ENCODE measurements at regions not wholly inside any gene's neighbourhood (a gene's known extent, or its start where the extent isn't known, plus 50 kb on each side); places are given as distances from the start of the nearest gene placed in this dataset.
A peak's percentile ranks its signal among the peaks of the same experiment; 100 is the strongest.
"Not testable (repeated sequence)": the region's sequence is repeated elsewhere in the genome, so short reads cannot be mapped to it uniquely, and the experiment has no call there.

- no peak for DNase-seq
Observed at GRCh38 chr22:47497666-47498065, 735.2 kb downstream of the TBC1D22A start.

DNA sequence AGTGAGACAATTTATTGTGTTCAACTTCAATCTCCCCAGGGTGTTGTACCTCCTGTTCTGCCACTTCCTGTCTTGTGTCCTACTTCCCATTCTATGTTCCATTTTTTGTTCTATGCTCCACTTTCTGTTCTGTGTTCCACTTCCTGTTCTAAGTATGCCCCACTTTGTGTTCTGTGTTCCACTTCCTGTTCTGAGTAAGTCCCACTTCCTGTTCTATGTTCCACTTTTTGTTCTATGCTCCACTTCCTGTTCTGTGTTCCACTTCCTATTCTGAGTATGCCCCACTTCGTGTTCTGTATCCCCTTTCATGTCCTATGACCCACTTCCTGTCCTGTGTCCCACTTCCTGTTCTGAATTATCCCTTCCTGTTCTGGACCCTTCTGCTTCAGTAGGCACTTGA lies 732.7 kb downstream of the TBC1D22A start:
- DNase-seq: no peak

DNA sequence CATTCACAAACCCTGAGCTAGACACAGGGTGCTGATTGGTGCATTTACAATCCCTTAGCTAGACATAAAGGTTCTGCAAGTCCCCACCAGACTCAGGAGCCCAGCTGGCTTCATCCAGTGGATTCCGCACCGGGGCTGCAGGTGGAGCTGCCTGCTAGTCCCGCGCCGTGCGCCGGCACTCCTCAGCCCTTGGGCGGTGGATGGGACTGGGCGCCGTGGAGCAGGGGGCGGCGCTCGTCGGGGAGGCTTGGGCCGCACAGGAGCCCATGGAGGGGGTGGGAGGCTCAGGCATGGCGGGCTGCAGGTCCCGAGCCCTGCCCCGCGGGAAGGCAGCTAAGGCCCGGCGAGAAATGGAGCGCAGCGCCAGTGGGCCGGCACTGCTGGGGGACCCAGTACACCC lies 725.7 kb downstream of the TBC1D22A start:
- DNase-seq: not testable (repeated sequence)

DNA sequence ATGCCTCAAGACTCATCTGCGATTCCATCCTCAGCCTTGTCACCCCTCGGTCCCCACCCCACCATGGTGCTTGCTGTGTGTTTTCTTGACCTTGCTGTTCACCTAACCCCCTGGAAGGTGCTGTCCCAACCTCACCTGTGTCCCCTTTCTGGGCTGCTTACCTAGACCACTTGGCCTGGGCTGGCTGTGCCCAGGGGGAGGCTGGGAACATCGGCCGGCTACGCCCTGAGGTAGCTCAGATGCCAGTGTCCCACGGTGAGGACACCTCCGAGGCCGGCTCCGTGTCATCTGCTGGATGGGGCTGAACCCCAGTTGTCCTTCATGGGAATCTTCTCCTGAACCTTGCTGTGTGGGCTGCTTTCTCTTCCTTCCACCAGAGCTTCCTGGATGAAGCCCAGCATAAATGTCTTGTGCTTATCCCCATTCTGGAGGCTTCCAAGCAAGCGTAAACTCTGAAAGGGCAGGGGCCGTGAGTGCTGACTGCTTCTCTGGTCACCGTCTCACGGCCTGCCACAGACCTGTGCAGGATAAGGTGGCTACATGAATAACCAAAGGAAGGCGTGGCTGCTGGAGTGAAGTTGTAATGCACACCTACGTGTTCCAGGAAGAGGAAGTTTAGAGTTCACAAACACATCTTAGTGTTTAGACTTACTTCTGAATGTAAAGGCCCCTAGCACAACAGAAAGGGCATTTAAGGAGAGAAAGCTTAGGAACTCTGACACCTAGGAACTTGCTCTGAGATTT lies 724.3 kb downstream of the TBC1D22A start:
- no peak for DNase-seq

DNA sequence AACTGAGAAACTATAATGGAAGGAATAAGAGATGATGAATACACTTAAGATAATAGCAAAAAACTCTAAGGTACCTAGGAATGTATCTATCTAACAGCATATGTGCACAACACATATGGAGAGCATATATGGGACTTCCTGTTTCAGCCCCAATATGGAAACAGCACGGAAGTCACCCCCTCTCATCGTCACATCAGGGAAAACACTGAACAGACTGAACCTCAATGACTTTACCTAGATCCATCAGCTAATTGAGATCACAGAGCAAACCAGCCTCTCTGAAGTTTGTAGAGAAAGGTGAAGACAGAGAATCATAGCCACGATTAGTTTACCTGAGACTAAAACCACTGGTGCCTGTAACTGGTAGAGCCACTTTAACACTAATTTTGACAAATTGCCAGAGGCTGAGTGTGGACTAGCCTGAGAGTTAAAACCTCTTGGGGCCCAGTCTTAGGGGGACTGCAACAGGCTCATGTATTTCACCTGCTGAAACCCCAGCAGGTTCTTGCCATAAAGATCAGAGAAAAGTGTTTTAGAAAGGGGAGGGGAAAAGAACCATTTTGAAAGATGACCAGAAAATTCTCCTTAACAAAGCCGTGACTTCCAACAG lies 722.6 kb downstream of the TBC1D22A start:
- DNase-seq: no peak

DNA sequence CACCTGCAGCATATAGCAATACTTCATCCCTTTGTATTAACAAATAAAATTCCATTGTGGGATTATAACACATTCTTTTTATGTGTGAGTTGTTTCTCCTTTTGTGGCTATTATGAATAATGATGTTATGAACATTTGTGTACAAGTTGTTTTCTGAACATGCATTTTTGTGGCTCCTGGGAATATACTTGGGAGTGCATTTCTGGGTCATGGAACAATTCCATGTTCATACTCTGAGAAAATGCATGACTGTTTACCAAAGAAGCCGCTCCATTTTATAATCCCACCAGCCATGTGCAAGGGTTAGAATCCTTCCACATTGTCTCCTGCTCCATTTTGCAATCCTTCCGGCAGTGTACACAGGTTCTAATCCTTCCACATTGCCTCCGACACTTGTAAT lies 713.8 kb downstream of the TBC1D22A start:
- no peak for DNase-seq

DNA sequence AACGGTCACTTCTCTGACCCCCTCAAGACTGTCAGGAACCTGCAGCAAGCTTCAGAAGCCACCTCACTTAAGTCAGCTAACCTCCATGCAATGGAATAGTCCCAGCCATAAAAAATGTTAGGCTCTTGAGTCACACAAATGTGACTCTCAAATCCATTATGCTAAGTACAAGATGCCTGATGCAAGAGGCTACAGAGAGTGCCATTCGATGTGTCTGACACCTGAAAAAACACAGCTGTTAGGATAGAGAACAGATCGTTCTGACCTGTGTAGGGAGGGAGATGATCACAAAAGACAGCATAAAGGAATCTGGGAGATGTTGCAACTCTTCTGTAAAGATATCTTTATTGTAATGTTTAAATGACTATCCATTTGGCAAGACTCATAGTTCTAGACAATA lies 712.4 kb downstream of the TBC1D22A start:
- no peak for DNase-seq

GRCh38 chr22:47474464-47474863 lies 712.0 kb downstream of the TBC1D22A start:
- DNase-seq: no peak

DNA sequence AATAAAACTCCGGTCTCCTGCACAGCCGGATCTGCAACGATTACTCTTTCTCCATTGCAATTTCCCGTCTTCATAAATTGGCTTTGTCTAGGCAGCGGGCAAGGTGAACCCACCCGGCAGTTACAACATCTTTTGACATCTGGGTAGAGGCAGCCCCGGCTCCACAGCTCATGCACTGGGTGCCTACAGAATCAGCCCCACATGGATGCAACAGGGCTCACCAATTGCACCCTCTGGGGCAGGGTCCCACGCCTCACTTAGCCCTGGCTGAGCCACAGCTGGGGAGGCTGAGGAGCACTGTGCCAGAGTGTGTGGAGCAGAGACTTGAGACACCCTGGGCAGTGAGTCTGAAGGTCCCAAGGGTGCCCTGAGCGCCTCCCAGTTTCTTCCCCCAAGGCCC lies 710.2 kb downstream of the TBC1D22A start:
- no peak for DNase-seq

DNA sequence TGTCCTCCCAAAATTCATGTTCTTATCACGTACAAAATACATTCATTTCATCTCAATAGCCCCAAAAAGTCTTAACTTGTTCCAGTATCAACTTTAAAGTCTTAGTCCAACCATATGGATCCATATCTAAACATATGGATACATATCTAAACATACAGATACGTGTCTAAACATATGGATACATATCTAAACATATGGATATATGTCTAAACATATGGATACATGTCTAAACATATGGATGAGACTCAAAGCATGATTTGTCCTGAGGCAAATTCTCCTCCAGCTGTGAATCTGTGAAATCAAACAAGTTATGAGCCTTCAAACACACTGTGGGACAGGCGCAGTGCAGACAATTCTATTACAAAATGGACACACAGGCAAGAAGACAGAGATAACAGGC lies 709.0 kb downstream of the TBC1D22A start:
- no peak for DNase-seq

- DNase-seq: no peak
Observed at GRCh38 chr22:47465809-47466208, 703.4 kb downstream of the TBC1D22A start.

- no peak for DNase-seq
Observed at GRCh38 chr22:47465222-47465621, 702.8 kb downstream of the TBC1D22A start.

- DNase-seq: no peak
Observed at GRCh38 chr22:47463220-47463619, 700.8 kb downstream of the TBC1D22A start.

DNA sequence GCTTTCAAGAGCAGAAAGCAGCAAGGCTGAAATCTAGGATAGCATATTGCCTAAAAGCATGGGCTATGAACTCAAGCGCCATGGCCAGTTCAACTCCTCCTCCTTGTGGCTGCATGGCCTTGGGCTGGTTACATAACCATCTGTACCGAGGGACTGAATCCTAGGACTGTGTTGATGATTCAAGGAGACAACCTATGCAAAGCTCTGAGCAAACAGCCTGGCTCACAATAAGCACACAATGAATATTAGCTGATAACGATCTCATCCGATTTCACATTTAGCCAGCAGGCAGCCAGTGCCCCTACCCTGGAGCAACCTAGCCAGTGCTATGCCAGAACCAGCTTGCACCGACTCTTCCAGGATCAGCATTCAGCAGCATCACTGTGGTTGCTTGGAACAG lies 698.4 kb downstream of the TBC1D22A start:
- DNase-seq: no peak

GRCh38 chr22:47460176-47460575 lies 697.7 kb downstream of the TBC1D22A start:
- no peak for DNase-seq

GRCh38 chr22:47458348-47458747 lies 695.9 kb downstream of the TBC1D22A start:
- no peak for DNase-seq

DNA sequence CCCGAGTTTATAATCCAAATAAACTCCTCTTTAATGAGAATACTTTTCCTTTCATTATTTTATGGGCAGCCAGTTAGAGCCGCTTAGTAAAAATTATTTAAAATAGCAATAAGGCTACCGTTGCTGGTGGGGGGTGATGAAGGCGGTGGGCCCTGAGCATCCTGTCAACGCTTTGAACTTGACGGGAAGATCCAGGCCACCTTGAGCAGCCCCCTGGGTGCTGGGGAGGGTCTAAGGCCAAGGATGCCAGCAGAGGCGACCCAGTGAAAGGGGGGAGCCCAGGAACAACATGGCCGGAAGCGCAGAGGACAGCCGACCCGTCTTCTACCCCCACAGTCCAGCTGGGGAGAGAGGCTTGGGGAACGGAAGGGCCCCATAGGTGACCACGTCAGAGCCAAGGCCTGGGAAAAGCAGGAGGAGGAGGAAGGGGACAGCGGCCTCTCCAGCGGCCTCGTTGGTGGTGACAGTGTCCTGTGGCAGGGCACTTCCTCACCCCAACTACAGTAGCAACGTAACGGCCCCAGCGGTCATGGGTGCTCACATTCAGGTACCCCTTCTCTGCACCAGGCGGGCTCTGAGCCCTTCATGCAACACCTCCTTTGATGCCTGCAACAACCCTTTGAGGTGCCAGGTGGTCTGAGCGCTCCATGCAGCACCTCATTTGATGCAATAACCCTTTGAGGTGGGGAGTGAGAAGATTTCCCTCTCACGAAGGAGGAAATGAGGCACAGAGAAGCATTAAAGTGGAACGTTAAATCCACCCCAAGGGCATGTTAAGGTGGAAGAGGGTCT lies 695.3 kb downstream of the TBC1D22A start:
- DNase-seq: no peak

- DNase-seq: no peak
Observed at GRCh38 chr22:47457021-47457420, 694.6 kb downstream of the TBC1D22A start.

DNA sequence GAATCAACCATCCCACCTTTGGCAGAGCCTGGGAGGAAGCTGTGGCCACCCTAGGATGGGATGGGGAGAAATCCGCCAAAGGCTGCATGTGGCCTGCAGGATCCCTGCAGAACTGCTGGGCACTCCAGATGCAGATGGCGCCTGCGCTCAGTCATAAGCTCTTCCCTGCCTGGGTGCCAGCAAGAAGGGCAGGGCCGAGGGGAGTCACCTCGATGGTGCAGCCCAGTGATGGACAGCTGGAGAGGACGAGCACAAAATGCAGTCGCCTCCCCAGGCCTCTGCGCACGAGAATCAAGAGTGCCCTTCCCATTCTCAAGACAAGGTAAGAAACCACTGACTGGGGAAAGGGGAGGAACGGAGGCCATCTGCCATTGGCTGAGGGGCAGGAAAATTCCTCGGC lies 693.6 kb downstream of the TBC1D22A start:
- no peak for DNase-seq

DNA sequence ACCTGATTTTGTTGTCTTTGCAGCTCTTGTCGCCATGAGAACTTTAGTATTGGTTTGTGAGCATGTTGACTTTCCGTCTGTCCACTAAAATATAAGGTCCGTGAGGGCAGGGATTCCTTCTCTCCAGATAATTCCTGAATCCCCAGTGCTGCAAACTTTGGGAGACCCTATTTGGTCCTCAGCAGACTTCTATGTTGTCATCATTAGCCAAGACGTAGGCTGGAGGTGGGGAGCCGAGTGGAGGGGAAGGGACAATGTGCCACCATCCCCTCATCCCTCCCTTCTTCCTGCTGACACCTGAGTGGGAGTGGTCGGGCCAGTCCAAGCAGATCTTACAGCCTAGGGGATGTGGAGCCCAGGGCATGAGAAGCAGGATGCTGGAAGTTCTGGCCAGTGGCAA lies 690.6 kb downstream of the TBC1D22A start:
- no peak for DNase-seq

DNA sequence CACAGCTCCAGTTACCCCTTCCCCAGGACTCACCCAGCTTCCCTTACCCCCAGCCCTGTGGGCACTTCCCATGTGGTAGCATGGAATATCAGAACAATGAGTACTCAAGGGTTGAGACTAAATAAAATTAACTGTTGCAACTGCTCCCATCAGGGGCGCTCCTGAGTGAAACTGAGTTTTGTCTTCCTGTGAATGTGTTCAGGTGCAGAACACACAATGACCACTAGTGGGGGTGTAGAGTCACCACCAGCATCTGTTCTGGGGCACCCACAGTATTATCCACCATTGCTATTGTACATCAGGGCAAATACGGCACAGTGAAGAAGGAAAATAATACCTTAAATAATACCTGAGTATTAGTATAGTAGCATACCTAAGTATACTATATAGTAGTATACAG lies 689.7 kb downstream of the TBC1D22A start:
- DNase-seq: peak; percentile 0

DNA sequence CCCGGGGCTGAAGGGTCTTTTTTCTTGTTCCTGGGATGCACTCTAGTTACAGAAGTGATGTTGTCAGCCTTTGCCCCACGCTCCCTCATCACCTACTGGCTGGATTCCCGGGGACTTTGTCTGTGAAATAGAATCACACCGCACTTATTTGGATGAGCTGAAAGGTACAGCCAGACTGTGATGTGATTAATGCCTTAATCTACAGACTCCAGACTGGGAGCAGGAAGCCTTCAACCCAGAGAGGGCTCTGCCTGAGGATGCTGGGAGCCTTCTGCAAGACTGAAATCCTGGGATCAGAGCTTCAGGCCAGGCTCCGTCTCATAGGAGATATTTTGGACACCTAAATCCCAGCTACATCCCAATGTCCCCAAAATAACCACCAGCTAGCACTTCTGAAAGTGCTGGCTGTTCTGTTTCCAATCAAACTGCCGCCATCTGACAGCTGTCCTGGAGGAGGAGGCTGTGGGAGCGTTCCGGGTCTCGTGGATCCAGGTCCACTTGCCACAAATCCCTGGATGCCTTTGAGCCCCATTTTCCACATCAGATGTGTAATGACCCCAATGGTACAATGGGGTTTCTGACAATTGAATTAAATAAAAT lies 688.5 kb downstream of the TBC1D22A start:
- DNase-seq: no peak

- no peak for DNase-seq
Observed at GRCh38 chr22:47449508-47450270, 687.2 kb downstream of the TBC1D22A start.
